ENCODE measurements at regions not wholly inside any gene's neighbourhood (a gene's known extent, or its start where the extent isn't known, plus 50 kb on each side); places are given as distances from the start of the nearest gene placed in this dataset.

- no peak for TF ChIP-seq MEF2A (IDR thresholded peaks at IDR 0.05; ENCODE audit: borderline replicate concordance, low read depth)
- no peak for TF ChIP-seq POLR2AphosphoS5 (IDR thresholded peaks at IDR 0.05; ENCODE audit: low read depth, low read length)
- no peak for TF ChIP-seq CHD2 (IDR thresholded peaks at IDR 0.05; ENCODE audit: low read length, partially characterized antibody)
Observed at GRCh38 chr16:50947826-50948225, 203.2 kb downstream of the SALL1 start.

Data from SK-N-SH (cell line).